ENCODE measurements at regions not wholly inside any gene's neighbourhood (a gene's known extent, or its start where the extent isn't known, plus 50 kb on each side); places are given as distances from the start of the nearest gene placed in this dataset.

DNA sequence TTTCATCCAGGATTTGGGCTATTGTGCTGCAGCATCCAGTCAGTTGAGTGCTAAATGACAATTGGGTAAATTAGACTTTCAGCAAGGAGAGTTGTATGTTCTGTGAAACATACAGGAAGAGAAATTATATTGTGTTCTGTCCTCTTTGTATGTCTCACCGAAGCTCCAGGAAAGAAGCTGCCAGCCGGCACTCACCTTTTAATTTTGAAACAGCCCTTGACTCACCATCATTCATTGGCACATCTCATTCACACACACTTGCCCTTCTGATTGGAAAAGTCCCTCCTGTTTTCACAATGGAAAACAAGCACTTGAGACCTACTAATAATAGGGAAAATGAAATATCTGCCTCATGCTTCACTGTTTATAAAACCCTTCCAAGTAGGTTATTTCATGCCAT is 495.6 kb downstream of the RPS24 start:
- TF ChIP-seq CTCF (conservative IDR thresholded peaks at IDR 0.05; ENCODE audit: low read length) (no peak), EZH2phosphoT487 (IDR thresholded peaks at IDR 0.05; ENCODE audit: borderline replicate concordance, low read depth, low read length) (no peak)

Data from OCI-LY7 (cell line).